A549 (cell line): ENCODE measurements at regions not wholly inside any gene's neighbourhood (a gene's known extent, or its start where the extent isn't known, plus 50 kb on each side); places are given as distances from the start of the nearest gene placed in this dataset.

Experiments
- CTCF ChIP-seq: fragments of >200 bp; sonication (Bioruptor Twin); formaldehyde crosslinking; IDR thresholded peaks from 3 replicates; pipeline ENCODE4 v1.5.1; 2016
- REST ChIP-seq: fragments of 200-600 bp; sonication (generic); IDR thresholded peaks from 2 replicates; pipeline ENCODE4 v1.6.1; 2016; ENCODE audit warnings: antibody characterized with exemption, mild to moderate bottlenecking, moderate library complexity

GRCh38 chr20:56820984-56821383, 191.9 kb downstream of the TFAP2C start:
- TF ChIP-seq CTCF (no peak), REST (no peak)
